Lower leg skin (tissue), 4 donors: ENCODE measurements at regions not wholly inside any gene's neighbourhood (a gene's known extent, or its start where the extent isn't known, plus 50 kb on each side); places are given as distances from the start of the nearest gene placed in this dataset.
"Not testable (repeated sequence)": the region's sequence is repeated elsewhere in the genome, so short reads cannot be mapped to it uniquely, and the experiment has no call there.

Experiments
- DNase-seq, 2 donors: peaks; one replicate each; pipeline ENCODE4 v3.0.0-alpha.2; 2019; ENCODE audit warnings: low spot score in 2 of 2
- H3K4me3 ChIP-seq: fragments of 200-600 bp; sonication (generic); 2 replicates; pipeline ENCODE4 v1.5.1; 2017; ENCODE audit warnings: mild to moderate bottlenecking, low read depth; ENCODE audit not compliant: poor library complexity, severe bottlenecking
- POLR2A ChIP-seq, 2 donors: fragments of 450-650 bp; IDR thresholded peaks; one replicate each; pipeline ENCODE4 v1.6.1; 2016 to 2017; ENCODE audit warnings: antibody characterized with exemption in 2 of 2, mild to moderate bottlenecking in 1 of 2, moderate library complexity in 1 of 2
- WGBS, 2 donors: methylation state at CpG; one replicate each; pipeline ENCODE4 v1.1.5; 2018; 5-methylcytosine and 5-hydroxymethylcytosine counted together
- intact Hi-C: fragments of 100-400 bp; cut with DNase I; formaldehyde crosslinking; loops from one replicate; pipeline ENCODE4 v1.15.0; 2023; ENCODE audit warnings: low total_unique reads
- TF ChIP-seq, protein P1 (sequence below), 3 donors: fragments of 450-650 bp; IDR thresholded peaks; one replicate each; pipeline ENCODE4 v1.5.1; 2016; ENCODE audit warnings: antibody characterized with exemption in 3 of 3, mild to moderate bottlenecking in 3 of 3, moderate library complexity in 2 of 3

DNA sequence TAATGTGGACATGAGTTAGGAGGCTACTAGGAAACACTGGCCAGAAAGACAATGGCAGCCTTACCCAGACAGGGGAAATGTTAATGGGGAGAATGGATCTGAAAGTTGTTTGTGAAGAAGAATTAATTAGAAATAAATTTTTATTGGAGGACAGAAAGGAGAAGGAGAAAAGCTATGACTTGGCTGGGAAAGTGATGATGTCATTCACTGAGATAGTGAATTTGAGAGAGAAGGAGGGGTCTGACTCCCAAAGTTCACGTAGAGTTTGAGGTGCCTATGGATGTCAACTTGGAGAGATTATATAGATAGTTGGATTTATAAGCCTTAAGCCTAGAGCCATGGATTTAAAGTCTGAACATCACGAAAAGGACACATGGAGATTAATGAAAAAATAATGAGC lies 144.6 kb upstream of the ZNF521 start:
- TF ChIP-seq, protein P1, sequence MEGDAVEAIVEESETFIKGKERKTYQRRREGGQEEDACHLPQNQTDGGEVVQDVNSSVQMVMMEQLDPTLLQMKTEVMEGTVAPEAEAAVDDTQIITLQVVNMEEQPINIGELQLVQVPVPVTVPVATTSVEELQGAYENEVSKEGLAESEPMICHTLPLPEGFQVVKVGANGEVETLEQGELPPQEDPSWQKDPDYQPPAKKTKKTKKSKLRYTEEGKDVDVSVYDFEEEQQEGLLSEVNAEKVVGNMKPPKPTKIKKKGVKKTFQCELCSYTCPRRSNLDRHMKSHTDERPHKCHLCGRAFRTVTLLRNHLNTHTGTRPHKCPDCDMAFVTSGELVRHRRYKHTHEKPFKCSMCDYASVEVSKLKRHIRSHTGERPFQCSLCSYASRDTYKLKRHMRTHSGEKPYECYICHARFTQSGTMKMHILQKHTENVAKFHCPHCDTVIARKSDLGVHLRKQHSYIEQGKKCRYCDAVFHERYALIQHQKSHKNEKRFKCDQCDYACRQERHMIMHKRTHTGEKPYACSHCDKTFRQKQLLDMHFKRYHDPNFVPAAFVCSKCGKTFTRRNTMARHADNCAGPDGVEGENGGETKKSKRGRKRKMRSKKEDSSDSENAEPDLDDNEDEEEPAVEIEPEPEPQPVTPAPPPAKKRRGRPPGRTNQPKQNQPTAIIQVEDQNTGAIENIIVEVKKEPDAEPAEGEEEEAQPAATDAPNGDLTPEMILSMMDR (IDR thresholded peaks at IDR 0.05) = no peak
- TF ChIP-seq POLR2A (IDR thresholded peaks at IDR 0.05) = no peak

DNA sequence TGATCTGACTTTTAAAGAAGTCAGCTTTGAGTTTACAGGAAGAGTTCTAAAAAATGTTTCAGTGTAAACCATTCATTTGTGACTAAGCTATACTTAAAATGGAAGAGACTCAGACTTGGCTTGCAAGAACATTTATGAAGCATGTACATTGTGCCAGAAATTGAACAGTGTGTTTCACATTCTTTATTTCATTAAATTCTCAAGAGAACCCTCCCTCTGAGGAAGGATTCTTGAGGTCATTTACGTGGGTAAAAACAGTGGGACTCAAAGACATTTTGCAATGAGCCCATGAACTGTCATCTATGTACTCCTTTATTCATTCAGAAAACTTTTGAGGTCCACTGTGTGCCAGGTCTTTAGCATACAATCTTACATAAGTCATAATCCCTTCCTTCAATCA lies 143.6 kb upstream of the ZNF521 start:
- intact Hi-C loops = no loop called here
- 60 to 63% methylated on average over 1 of the region's 1 CpG for WGBS, 2 donors
- no peak overlapping the region for H3K4me3 ChIP-seq
- no peak for TF ChIP-seq POLR2A (IDR thresholded peaks at IDR 0.05)
- TF ChIP-seq, protein P1 (IDR thresholded peaks at IDR 0.05) = no peak
- DNase-seq = no peak

More for the DNA sequence above, 144.6 kb upstream of the ZNF521 start:
- WGBS, 2 donors = 42 to 56% methylated on average over 2 of the region's 2 CpGs
- intact Hi-C loops = no loop called here
- no peak for DNase-seq
- H3K4me3 ChIP-seq = no peak overlapping the region

DNA sequence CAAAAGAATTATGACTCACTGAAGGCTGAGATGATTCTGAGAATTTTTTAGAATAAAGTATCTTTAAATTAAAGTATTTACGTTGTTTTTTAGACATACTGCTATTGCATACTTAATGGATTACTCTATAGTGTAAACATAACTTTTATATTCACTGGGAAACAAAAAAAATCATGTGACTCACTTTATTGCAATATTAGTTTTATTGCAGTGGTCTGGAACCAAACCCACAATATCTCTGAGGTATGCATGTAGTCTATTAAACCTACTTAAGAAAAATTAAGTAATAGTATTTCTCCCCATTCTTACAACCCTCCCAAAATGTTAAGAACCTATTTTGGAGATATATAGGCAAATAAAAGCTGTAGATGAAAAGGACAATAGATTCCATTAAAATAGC lies 142.9 kb upstream of the ZNF521 start:
- TF ChIP-seq, protein P1 (IDR thresholded peaks at IDR 0.05) = no peak
- no peak for TF ChIP-seq POLR2A (IDR thresholded peaks at IDR 0.05)
- no peak overlapping the region for H3K4me3 ChIP-seq
- 80 to 88% methylated on average over 1 of the region's 1 CpG for WGBS, 2 donors
- intact Hi-C loops = no loop called here
- DNase-seq = no peak

DNA sequence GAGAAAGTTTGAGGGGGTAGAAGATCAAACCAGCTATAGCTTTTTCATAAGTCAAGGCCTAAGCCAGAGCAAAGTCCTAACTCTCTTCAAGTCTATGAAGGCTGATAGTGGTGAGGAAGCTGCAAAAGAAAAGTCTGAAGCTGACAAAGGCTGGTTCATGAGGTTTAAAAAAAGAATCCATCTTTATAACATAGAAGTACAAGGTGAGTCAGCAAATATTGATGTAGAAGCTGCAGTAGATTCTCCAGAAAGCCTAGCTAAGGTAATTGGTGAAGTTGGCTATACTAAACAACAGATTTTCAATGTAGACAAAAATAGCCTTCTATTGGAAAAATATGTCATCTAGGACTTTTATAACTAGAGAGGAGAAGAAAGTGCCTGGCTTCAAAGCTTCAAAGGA lies 141.4 kb upstream of the ZNF521 start:
- H3K4me3 ChIP-seq = no peak overlapping the region
- DNase-seq = no peak
- TF ChIP-seq, protein P1 (IDR thresholded peaks at IDR 0.05) = no peak
- no peak for TF ChIP-seq POLR2A (IDR thresholded peaks at IDR 0.05)
- intact Hi-C loops = no loop called here

DNA sequence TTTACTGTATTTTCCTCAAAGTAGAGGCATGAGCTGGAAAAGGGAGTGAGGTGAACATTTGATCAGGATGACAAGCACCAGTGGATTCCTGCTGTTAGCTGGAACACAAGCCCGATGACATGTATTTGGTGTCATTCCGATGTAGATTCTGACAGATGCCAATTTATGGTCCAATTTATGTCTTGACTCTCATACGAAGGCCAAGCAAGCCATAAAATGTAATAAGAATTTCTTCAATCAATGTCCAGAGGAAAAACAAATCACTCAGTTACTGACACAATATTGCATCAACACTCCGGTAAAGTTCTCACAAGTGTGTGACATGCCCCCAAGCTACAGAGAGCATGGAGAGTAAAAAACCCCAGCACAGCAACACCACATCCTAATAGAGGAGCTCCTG lies 138.3 kb upstream of the ZNF521 start:
- H3K4me3 ChIP-seq = no peak overlapping the region
- 43 to 53% methylated on average over 4 of the region's 4 CpGs for WGBS, 2 donors
- intact Hi-C loops = no loop called here
- no peak for TF ChIP-seq POLR2A (IDR thresholded peaks at IDR 0.05)
- TF ChIP-seq, protein P1 (IDR thresholded peaks at IDR 0.05) = no peak
- DNase-seq = no peak

DNA sequence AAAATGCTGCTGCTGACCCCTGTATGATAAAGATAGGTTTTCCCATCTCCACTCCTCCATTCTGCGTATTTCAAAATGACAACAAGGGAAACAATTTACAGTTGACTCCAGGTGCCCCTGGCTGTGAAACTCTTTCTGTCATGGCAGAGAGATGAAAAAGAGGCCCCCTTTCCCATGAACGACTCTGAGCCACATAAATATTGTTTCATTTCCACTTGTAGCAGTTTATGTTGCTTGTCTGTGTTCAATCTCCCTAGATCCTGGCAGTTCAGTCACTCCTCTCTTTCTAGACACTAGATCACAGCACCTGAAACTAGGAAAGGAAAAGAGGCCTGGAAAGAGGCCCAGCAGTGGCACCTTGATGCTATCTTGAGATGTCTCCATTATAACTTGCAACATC lies 121.0 kb upstream of the ZNF521 start:
- TF ChIP-seq, protein P1 (IDR thresholded peaks at IDR 0.05) = no peak
- no peak for TF ChIP-seq POLR2A (IDR thresholded peaks at IDR 0.05)
- H3K4me3 ChIP-seq = no peak overlapping the region
- intact Hi-C loops = no loop called here
- WGBS, 2 donors = 62 to 69% methylated on average over 2 of the region's 2 CpGs
- DNase-seq = no peak

DNA sequence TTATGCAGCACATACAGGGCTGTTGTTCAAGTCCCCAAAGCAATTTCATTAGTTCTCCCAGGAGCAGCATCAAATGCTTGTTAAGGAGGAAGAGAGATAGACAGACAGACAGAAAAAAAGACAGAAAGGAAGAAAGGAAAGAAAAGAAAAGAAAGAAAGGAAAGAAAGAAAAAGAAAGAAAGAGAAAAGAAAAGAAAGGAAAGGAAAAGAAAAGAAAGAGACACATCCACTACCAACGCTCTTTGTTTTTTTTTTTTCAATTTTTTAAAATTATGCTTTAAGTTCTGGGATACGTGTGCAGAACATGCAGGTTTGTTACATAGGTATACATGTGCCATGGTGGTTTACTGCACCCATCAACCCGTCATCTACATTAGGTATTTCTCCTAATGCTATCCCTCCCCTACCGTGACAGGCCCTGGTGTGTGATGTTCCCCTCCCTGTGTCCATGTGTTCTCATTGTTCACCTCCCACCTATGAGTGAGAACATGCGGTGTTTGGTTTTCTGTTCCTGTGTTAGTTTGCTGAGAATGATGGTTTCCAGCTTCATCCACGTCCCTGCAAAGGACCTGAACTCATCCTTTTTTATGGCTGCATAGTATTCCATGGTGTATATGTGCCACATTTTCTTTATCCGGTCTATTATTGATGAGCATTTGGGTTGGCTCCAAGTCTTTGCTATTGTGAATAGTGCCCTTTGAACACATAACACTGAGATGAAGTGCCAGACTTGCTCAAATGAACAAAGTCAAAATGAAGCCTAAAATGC lies 119.0 kb upstream of the ZNF521 start:
- WGBS, 2 donors = 95% methylated on average over 7 of the region's 7 CpGs

More for the DNA sequence above, 119.0 kb upstream of the ZNF521 start:
- H3K4me3 ChIP-seq, intact Hi-C loops, DNase-seq: not testable (repeated sequence)
